HG03460 (cell line): ENCODE measurements at regions not wholly inside any gene's neighbourhood (a gene's known extent, or its start where the extent isn't known, plus 50 kb on each side); places are given as distances from the start of the nearest gene placed in this dataset.

Source experiments
- ATAC-seq: cut with Tn5 transposase; IDR thresholded peaks from one replicate; pipeline ENCODE4 v1.9.1; 2021; ENCODE audit not compliant: unreplicated experiment

- no peak for ATAC-seq
Observed at GRCh38 chrX:10744007-10744406, 123.6 kb upstream of the MID1 start.

- ATAC-seq, result no peak
Observed at GRCh38 chrX:10747975-10748374, 127.6 kb upstream of the MID1 start.

GRCh38 chrX:10749113-10749512 lies 128.7 kb upstream of the MID1 start:
- ATAC-seq, result no peak

GRCh38 chrX:10750581-10750980 lies 130.2 kb upstream of the MID1 start:
- no peak for ATAC-seq

GRCh38 chrX:10753116-10753515 lies 132.7 kb upstream of the MID1 start:
- no peak for ATAC-seq

GRCh38 chrX:10754445-10754844 lies 134.1 kb upstream of the MID1 start:
- no peak for ATAC-seq

GRCh38 chrX:10755439-10756334 lies 135.3 kb upstream of the MID1 start:
- ATAC-seq, result no peak

- ATAC-seq, result no peak
Observed at GRCh38 chrX:10756441-10756840, 136.1 kb upstream of the MID1 start.

- no peak for ATAC-seq
Observed at GRCh38 chrX:10759141-10759799, 138.9 kb upstream of the MID1 start.

- no peak for ATAC-seq
Observed at GRCh38 chrX:10761447-10761846, 141.1 kb upstream of the MID1 start.

GRCh38 chrX:10769195-10769594 lies 148.8 kb upstream of the MID1 start:
- ATAC-seq, result no peak

GRCh38 chrX:10769696-10770619 lies 149.6 kb upstream of the MID1 start:
- no peak for ATAC-seq

GRCh38 chrX:10773318-10773717 lies 152.9 kb upstream of the MID1 start:
- ATAC-seq, result no peak

GRCh38 chrX:10781847-10782530 lies 161.6 kb upstream of the MID1 start:
- no peak for ATAC-seq

- ATAC-seq, result no peak
Observed at GRCh38 chrX:10783451-10783995, 163.1 kb upstream of the MID1 start.

GRCh38 chrX:10787264-10787663 lies 166.9 kb upstream of the MID1 start:
- no peak for ATAC-seq

- ATAC-seq, result no peak
Observed at GRCh38 chrX:10794203-10794630, 173.8 kb upstream of the MID1 start.

- no peak for ATAC-seq
Observed at GRCh38 chrX:10795721-10796120, 175.3 kb upstream of the MID1 start.

- ATAC-seq, result no peak
Observed at GRCh38 chrX:10797466-10797865, 177.1 kb upstream of the MID1 start.

- ATAC-seq, result no peak
Observed at GRCh38 chrX:10798041-10798440, 177.7 kb upstream of the MID1 start.
